SK-N-SH (cell line): ENCODE measurements at regions not wholly inside any gene's neighbourhood (a gene's known extent, or its start where the extent isn't known, plus 50 kb on each side); places are given as distances from the start of the nearest gene placed in this dataset.
A peak's percentile ranks its signal among the peaks of the same experiment; 100 is the strongest.

ENCODE experiments used
- CTCF ChIA-PET: fragments of 300-600, 350-600 bp; formaldehyde crosslinking; extraction: SDS; loops from one replicate; lab custom pipeline; 2021; lab: Yijun Ruan, JAX
- POLR2A ChIA-PET: fragments of 350-600 bp; sonication (Branson Sonifier 250); formaldehyde crosslinking; extraction: SDS; loops from one replicate; lab custom pipeline; 2020; ENCODE audit warnings: antibody characterized with exemption, inconsistent platforms; lab: Yijun Ruan, JAX
- DNase-seq: peaks from one replicate; pipeline ENCODE4 v3.0.0; 2012
- H2AFZ ChIP-seq: fragments of 200-600 bp; sonication (generic); 2 replicates; pipeline ENCODE4 v1.8.1; 2016; ENCODE audit warnings: antibody characterized with exemption, mild to moderate bottlenecking, low read depth
- H3F3A ChIP-seq: fragments of 200-600 bp; sonication (generic); replicated peaks from 2 replicates; pipeline ENCODE3; 2016; ENCODE audit warnings: antibody characterized with exemption, mild to moderate bottlenecking; ENCODE audit not compliant: insufficient read depth
- H3K27ac ChIP-seq, 2 experiments: fragments of 200-500 bp in 1 of 2; fragments of 200-600 bp in 1 of 2; sonication (Bioruptor generic) in 1 of 2; sonication (generic), shearing (Covaris generic) in 1 of 2; 2 replicates each; pipeline versions ENCODE4 v1.5.1 to v1.6.1; 2014 to 2016; ENCODE audit warnings: low read depth in 2 of 2, inconsistent platforms in 1 of 2, low read length in 1 of 2, mild to moderate bottlenecking in 1 of 2, mixed read lengths in 1 of 2
- H3K27me3 ChIP-seq: fragments of 200-600 bp; sonication (generic), shearing (Covaris generic); 2 replicates; pipeline ENCODE4 v1.6.1; 2016; ENCODE audit warnings: mixed run types; ENCODE audit not compliant: insufficient read depth
- H3K36me3 ChIP-seq, 2 experiments: fragments of 200-500 bp in 1 of 2; fragments of 200-600 bp in 1 of 2; sonication (Bioruptor generic) in 1 of 2; sonication (generic) in 1 of 2; replicated peaks in 1 of 2; 2 replicates each; pipeline versions ENCODE3 to v1.5.1; 2014 to 2016; ENCODE audit warnings: low read length in 1 of 2, mild to moderate bottlenecking in 1 of 2; ENCODE audit not compliant: insufficient read depth in 2 of 2, control insufficient read depth in 1 of 2
- H3K4me1 ChIP-seq, 2 experiments: fragments of 200-500 bp in 1 of 2; fragments of 200-600 bp in 1 of 2; sonication (Bioruptor generic) in 1 of 2; sonication (generic), shearing (Covaris generic) in 1 of 2; 2 replicates each; pipeline versions ENCODE4 v1.5.1 to v1.6.1; 2014 to 2016; ENCODE audit warnings: low read depth in 1 of 2, low read length in 1 of 2, mixed run types in 1 of 2; ENCODE audit not compliant: insufficient read depth in 2 of 2, control insufficient read depth in 1 of 2
- H3K4me2 ChIP-seq: fragments of 200-600 bp; sonication (generic), shearing (Covaris generic); 2 replicates; pipeline ENCODE4 v1.6.1; 2017; ENCODE audit warnings: mixed run types
- H3K4me3 ChIP-seq, 2 experiments: fragments of 200-500 bp in 1 of 2; fragments of 200-600 bp in 1 of 2; sonication (Bioruptor generic) in 1 of 2; sonication (generic), shearing (Covaris generic) in 1 of 2; 2 replicates each; pipeline versions ENCODE4 v1.5.1 to v1.8.1; 2014 to 2016; ENCODE audit warnings: low read depth in 2 of 2, inconsistent platforms in 1 of 2, low read length in 1 of 2, mild to moderate bottlenecking in 1 of 2, mixed read lengths in 1 of 2, moderate library complexity in 1 of 2
- H3K79me2 ChIP-seq: fragments of 200-600 bp; sonication (generic); 2 replicates; pipeline ENCODE4 v1.8.1; 2017; ENCODE audit warnings: mild to moderate bottlenecking; ENCODE audit not compliant: insufficient read depth
- H3K9ac ChIP-seq: fragments of 200-600 bp; sonication (generic); 2 replicates; pipeline ENCODE4 v1.6.1; 2017; ENCODE audit warnings: mixed run types
- H3K9me2 ChIP-seq: fragments of 200-600 bp; sonication (generic); 2 replicates; pipeline ENCODE4 v1.6.1; 2017; ENCODE audit warnings: mixed run types
- H3K9me3 ChIP-seq: fragments of 200-600 bp; sonication (generic); 2 replicates; pipeline ENCODE4 v1.6.1; 2017; ENCODE audit warnings: mixed run types, mild to moderate bottlenecking, moderate library complexity
- H4K20me1 ChIP-seq: fragments of 200-600 bp; sonication (generic); 2 replicates; pipeline ENCODE4 v1.6.1; 2017; ENCODE audit warnings: mild to moderate bottlenecking, mixed run types; ENCODE audit not compliant: insufficient read depth
- CHD2 ChIP-seq: fragments of 150-350 bp; IDR thresholded peaks from 2 replicates; pipeline ENCODE4 v1.6.1; 2018; ENCODE audit warnings: low read length; ENCODE audit not compliant: partially characterized antibody
- EZH2phosphoT487 ChIP-seq: fragments of 200-600 bp; sonication (generic); IDR thresholded peaks from 2 replicates; pipeline ENCODE4 v1.6.1; 2017; ENCODE audit warnings: low read depth, mixed run types, mild to moderate bottlenecking, antibody characterized with exemption, moderate library complexity, borderline replicate concordance
- FOSL2 ChIP-seq: IDR thresholded peaks from 2 replicates; pipeline ENCODE4 v1.4.0; 2012; ENCODE audit warnings: low read depth, mild to moderate bottlenecking, moderate library complexity, borderline replicate concordance
- FOXJ3 ChIP-seq: sonication (generic); formaldehyde crosslinking; IDR thresholded peaks from 2 replicates; pipeline ENCODE4 v1.5.1; 2020; ENCODE audit warnings: mild to moderate bottlenecking, missing genetic modification reagents
- NRF1 ChIP-seq: IDR thresholded peaks from 2 replicates; pipeline ENCODE4 v1.6.1; 2012; ENCODE audit warnings: low read depth, mild to moderate bottlenecking, low read length
- POLR2AphosphoS5 ChIP-seq: IDR thresholded peaks from 2 replicates; pipeline ENCODE4 v1.6.1; 2012; ENCODE audit warnings: low read depth, low read length
- RAD21 ChIP-seq: IDR thresholded peaks from 2 replicates; pipeline ENCODE4 v1.6.1; 2012; ENCODE audit warnings: mild to moderate bottlenecking, low read length
- RCOR1 ChIP-seq: fragments of 150-350 bp; IDR thresholded peaks from 2 replicates; pipeline ENCODE4 v1.6.1; 2017; ENCODE audit warnings: antibody characterized with exemption, low read length
- RXRA ChIP-seq: IDR thresholded peaks from 2 replicates; pipeline ENCODE4 v1.4.0; 2012; ENCODE audit warnings: low read depth, mild to moderate bottlenecking, borderline replicate concordance
- SIN3A ChIP-seq: IDR thresholded peaks from 2 replicates; pipeline ENCODE4 v1.6.1; 2012; ENCODE audit warnings: low read depth, mild to moderate bottlenecking, low read length, moderate library complexity, borderline replicate concordance
- SMC3 ChIP-seq: IDR thresholded peaks from 2 replicates; pipeline ENCODE4 v1.6.1; 2012; ENCODE audit warnings: low read depth, low read length, improper control_type of control experiment
- TCF12 ChIP-seq: IDR thresholded peaks from 2 replicates; pipeline ENCODE4 v1.4.0; 2012
- WGBS: methylation state at CpG from one replicate; pipeline ENCODE4 v1.1.6; 2017; ENCODE audit warnings: low lambda C conversion rate; 5-methylcytosine and 5-hydroxymethylcytosine counted together
- TF ChIP-seq, protein P1 (sequence below): IDR thresholded peaks from 2 replicates; pipeline ENCODE4 v1.4.0; 2012; ENCODE audit warnings: low read depth, borderline replicate concordance
- TF ChIP-seq, protein P2 (sequence below): fragments of 150-350 bp; IDR thresholded peaks from 2 replicates; pipeline ENCODE4 v1.6.1; 2016; ENCODE audit warnings: mild to moderate bottlenecking, low read depth, low read length
- TF ChIP-seq, protein P3 (sequence below): fragments of 150-350 bp; IDR thresholded peaks from 2 replicates; pipeline ENCODE4 v1.6.1; 2017; ENCODE audit warnings: antibody characterized with exemption, low read length, low read depth, borderline replicate concordance
- TF ChIP-seq, protein P4 (sequence below): IDR thresholded peaks from 2 replicates; pipeline ENCODE4 v1.4.0; 2012; ENCODE audit warnings: low read depth, borderline replicate concordance

DNA sequence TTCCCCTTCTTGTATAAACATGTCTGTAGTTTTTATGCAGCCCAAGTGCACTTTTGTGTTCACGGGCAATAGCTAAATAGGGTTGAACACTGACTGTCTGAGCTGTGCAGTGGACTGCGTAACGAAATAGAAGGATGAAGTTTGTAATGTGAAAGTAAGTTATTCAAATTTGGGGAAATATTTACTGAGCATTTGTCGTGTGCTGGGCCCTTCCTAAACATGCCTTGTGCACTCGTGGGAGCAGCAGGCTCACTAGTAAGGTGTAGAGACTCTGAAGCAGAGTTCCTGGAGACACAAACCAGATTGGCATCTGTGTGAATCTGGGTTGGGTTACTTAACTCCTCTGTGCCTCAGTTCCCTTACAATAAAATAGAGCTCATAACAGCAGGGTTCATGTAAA, 51.7 kb upstream of the C1QTNF7 start:
- H3K4me1 ChIP-seq: peaks cover 2 to 13% of the 10 kb centered on the region in 2 experiments
- H3K9me3 ChIP-seq: no peaks in the 10 kb centered on the region
- no peaks in the 10 kb centered on the region for H3K9me2 ChIP-seq
- ChIA-PET CTCF (interaction anchor here (1.3 to 2.3 kb wide), 2 partner anchors 10 to 20 kb away, joined by 3 to 7 read pairs; no protein-coding TSS in a partner anchor), POLR2A (no interaction called here)
- WGBS: 92% methylated on average over 5 of the region's 5 CpGs
- H3K36me3 ChIP-seq: no peaks in the 10 kb centered on the region
- H3K9ac ChIP-seq: no peak overlapping the region
- H3K27ac ChIP-seq: peak overlapping the region in 1 of 2 experiments; percentile 39; a peak in 2 of 4 replicates
- no peak overlapping the region for H3K4me2 ChIP-seq
- no peaks in the 10 kb centered on the region for H4K20me1 ChIP-seq
- DNase-seq: no peak
- no peaks in the 10 kb centered on the region for H3K27me3 ChIP-seq
- no peak overlapping the region for H2AFZ ChIP-seq
- no peaks in the 10 kb centered on the region for H3F3A ChIP-seq
- H3K4me3 ChIP-seq: no peak overlapping the region
- TF ChIP-seq POLR2AphosphoS5: no peak
- no peak for TF ChIP-seq TCF12
- no peak for TF ChIP-seq SMC3
- TF ChIP-seq SIN3A: no peak
- no peak for TF ChIP-seq FOXJ3 (CRISPR knock-in tag)
- no peak for TF ChIP-seq FOSL2
- TF ChIP-seq, protein P1, sequence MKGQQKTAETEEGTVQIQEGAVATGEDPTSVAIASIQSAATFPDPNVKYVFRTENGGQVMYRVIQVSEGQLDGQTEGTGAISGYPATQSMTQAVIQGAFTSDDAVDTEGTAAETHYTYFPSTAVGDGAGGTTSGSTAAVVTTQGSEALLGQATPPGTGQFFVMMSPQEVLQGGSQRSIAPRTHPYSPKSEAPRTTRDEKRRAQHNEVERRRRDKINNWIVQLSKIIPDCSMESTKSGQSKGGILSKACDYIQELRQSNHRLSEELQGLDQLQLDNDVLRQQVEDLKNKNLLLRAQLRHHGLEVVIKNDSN: no peak
- TF ChIP-seq CHD2: no peak
- TF ChIP-seq EZH2phosphoT487: no peak
- no peak for TF ChIP-seq RXRA
- TF ChIP-seq, protein P2, sequence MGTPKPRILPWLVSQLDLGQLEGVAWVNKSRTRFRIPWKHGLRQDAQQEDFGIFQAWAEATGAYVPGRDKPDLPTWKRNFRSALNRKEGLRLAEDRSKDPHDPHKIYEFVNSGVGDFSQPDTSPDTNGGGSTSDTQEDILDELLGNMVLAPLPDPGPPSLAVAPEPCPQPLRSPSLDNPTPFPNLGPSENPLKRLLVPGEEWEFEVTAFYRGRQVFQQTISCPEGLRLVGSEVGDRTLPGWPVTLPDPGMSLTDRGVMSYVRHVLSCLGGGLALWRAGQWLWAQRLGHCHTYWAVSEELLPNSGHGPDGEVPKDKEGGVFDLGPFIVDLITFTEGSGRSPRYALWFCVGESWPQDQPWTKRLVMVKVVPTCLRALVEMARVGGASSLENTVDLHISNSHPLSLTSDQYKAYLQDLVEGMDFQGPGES: no peak
- TF ChIP-seq, protein P3, sequence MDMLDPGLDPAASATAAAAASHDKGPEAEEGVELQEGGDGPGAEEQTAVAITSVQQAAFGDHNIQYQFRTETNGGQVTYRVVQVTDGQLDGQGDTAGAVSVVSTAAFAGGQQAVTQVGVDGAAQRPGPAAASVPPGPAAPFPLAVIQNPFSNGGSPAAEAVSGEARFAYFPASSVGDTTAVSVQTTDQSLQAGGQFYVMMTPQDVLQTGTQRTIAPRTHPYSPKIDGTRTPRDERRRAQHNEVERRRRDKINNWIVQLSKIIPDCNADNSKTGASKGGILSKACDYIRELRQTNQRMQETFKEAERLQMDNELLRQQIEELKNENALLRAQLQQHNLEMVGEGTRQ: no peak
- TF ChIP-seq, protein P4, sequence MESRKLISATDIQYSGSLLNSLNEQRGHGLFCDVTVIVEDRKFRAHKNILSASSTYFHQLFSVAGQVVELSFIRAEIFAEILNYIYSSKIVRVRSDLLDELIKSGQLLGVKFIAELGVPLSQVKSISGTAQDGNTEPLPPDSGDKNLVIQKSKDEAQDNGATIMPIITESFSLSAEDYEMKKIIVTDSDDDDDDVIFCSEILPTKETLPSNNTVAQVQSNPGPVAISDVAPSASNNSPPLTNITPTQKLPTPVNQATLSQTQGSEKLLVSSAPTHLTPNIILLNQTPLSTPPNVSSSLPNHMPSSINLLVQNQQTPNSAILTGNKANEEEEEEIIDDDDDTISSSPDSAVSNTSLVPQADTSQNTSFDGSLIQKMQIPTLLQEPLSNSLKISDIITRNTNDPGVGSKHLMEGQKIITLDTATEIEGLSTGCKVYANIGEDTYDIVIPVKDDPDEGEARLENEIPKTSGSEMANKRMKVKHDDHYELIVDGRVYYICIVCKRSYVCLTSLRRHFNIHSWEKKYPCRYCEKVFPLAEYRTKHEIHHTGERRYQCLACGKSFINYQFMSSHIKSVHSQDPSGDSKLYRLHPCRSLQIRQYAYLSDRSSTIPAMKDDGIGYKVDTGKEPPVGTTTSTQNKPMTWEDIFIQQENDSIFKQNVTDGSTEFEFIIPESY: no peak
- TF ChIP-seq RCOR1: no peak
- no peak for TF ChIP-seq RAD21
- no peak for TF ChIP-seq NRF1
- no peaks in the 10 kb centered on the region for H3K79me2 ChIP-seq
